ENCODE measurements at regions not wholly inside any gene's neighbourhood (a gene's known extent, or its start where the extent isn't known, plus 50 kb on each side); places are given as distances from the start of the nearest gene placed in this dataset.

DNA sequence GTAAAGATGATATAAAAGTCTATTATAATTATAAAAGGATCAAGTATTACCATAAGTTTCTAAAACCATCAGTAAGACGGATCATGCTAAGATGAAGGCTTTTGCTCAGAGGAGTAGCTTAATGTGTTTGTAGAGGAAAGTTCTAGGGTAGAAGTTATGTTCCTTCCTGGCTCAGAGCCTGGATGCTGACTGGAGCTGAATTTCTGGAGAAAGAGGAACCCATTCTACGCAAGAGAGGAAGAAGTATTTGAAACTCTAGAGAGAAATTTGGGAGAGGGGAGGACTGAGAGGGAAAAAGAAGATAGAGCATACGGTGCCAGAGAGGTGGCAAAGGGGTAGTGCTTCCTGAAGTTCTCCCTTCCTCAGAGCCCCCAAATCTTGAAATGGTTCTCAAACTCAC lies 51.4 kb upstream of the SGCG start:
- DNase-seq (ENCODE audit: low spot score) (no peak), FAIRE-seq (no peak)
